ENCODE measurements at regions not wholly inside any gene's neighbourhood (a gene's known extent, or its start where the extent isn't known, plus 50 kb on each side); places are given as distances from the start of the nearest gene placed in this dataset.
A peak's percentile ranks its signal among the peaks of the same experiment; 100 is the strongest.

DNA sequence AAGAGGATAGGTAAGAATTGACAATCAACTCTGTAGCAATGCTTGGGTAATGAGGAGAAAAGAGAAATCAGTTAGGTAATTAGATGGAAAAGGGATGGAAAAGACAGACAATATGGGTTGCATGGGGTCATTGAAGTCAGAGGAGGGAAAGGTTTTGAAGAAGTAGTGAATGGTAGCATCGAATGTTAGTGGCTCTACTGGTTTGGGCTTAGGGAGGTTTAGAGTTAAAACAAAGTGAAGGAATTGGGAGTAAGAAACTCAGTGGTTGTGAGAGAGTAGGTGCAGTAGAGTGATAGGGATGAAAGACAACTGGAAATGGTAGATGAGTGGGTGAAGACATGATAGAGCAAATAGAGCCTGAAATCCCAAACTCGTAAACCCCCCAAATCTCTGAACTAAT, 140.1 kb upstream of the ZFP64 start:
- no peak overlapping the region for H3K4me3 ChIP-seq (ENCODE audit: control insufficient read depth, low read depth, low read length)
- no peak for DNase-seq (ENCODE audit: low read depth)
- TF ChIP-seq, protein P1, sequence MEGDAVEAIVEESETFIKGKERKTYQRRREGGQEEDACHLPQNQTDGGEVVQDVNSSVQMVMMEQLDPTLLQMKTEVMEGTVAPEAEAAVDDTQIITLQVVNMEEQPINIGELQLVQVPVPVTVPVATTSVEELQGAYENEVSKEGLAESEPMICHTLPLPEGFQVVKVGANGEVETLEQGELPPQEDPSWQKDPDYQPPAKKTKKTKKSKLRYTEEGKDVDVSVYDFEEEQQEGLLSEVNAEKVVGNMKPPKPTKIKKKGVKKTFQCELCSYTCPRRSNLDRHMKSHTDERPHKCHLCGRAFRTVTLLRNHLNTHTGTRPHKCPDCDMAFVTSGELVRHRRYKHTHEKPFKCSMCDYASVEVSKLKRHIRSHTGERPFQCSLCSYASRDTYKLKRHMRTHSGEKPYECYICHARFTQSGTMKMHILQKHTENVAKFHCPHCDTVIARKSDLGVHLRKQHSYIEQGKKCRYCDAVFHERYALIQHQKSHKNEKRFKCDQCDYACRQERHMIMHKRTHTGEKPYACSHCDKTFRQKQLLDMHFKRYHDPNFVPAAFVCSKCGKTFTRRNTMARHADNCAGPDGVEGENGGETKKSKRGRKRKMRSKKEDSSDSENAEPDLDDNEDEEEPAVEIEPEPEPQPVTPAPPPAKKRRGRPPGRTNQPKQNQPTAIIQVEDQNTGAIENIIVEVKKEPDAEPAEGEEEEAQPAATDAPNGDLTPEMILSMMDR (conservative IDR thresholded peaks at IDR 0.05; ENCODE audit: control insufficient read depth, insufficient read depth, low read depth, low read length) = no peak

DNA sequence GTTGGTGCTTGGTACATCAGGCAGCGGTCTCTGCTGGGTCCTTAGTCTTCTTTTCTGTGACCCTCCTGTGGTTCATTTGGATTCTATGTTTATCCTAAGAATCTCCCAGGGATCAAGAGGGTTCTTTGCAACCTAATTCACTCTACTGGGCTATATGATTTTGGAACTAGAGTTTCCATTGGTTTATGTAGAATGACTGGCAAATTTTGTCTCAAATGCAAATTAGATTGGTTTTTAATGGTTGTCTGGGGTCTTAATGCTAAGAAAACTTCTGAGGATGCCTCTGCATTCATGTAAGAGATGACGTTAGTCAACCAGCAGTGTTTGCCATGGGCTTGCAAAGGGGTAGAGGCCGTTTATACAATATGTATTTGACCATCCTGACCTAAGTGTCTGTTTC, 129.8 kb upstream of the ZFP64 start:
- DNase-seq (ENCODE audit: low read depth) = no peak
- TF ChIP-seq, protein P1 (conservative IDR thresholded peaks at IDR 0.05; ENCODE audit: control insufficient read depth, insufficient read depth, low read depth, low read length) = no peak
- H3K4me3 ChIP-seq (ENCODE audit: control insufficient read depth, low read depth, low read length) = no peak overlapping the region

DNA sequence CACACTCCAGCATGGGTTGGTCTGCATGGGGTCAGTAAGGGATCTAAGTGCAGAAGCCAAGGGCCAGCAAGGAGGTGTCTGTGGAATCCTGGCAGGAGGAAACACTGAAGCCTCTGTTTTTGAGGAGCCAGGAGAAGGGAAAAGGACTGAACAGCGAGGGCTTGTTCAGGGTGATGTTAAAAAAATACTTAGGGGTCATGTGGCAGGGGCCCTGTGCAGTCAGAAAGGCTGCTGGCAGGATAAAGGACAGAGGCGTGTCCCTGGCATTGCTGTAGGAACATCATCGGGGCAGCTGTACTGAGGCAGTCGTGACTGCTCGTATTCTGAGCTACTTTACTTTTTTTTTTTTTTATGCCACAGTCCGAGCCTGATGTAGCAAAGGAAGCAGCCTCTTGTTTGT, 127.1 kb upstream of the ZFP64 start:
- TF ChIP-seq, protein P1 (conservative IDR thresholded peaks at IDR 0.05; ENCODE audit: control insufficient read depth, insufficient read depth, low read depth, low read length) = no peak
- no peak overlapping the region for H3K4me3 ChIP-seq (ENCODE audit: control insufficient read depth, low read depth, low read length)
- DNase-seq (ENCODE audit: low read depth) = no peak

DNA sequence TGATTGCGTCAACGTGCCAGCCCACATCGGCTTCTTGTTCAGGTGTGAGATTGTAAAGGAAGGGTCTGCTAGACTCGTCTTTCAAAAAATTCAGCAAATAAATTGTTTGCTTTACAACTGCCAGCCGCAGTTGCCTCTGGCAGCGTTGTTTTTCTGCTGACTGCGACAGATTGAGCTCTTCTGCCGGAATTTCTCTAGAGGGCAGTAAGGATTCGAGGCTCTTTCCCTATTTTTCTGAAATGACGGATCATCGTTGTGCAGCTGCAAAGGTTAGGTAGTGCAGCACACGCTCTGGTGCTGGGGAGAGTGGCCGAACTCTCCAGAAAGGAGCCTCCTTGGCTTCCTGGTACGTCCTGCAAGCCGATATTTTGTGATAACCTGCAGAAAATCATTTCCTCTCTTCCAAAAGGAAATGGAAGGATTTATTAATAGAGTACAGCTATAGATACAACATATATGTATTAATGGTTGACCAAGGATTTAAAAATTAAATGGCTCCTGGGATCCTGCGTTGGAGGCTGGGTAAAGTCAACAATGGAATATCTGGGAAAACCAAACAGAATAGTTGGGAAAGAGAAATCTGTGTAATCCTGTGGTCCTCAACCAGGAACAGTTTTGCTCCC, 121.9 kb upstream of the ZFP64 start:
- peak; percentile 53 for DNase-seq (ENCODE audit: low read depth)
- H3K4me3 ChIP-seq (ENCODE audit: control insufficient read depth, low read depth, low read length) = no peak overlapping the region
- TF ChIP-seq, protein P1 (conservative IDR thresholded peaks at IDR 0.05; ENCODE audit: control insufficient read depth, insufficient read depth, low read depth, low read length) = peak; percentile 48

DNA sequence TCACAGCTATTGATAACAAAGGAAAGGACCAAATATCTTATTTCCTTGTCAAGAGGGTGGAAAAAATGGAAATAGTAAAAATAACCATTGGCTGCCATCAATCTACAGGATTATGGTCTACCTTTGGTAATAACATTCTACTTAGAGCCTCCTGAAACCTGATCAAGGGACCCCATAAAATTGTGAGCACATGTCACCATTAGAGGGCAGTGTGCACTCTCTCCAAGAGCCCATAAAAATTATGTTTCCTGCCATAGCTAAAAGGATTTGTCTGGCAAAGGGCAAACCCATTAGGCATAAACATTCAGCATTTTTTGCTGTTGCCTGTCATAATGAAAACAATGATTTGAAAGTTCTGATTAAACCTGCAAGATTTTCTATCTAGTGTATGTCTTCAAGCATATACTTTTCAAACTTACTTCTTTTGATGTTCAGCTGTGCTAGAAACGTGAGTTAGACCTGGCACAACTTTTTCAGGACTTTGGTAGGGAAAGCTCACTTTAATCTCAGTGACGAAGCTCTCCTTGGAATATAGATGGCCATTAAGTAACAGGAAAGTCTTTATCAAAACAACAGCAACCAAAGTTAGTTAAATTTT, 120.7 kb upstream of the ZFP64 start:
- peak; percentile 65 for DNase-seq (ENCODE audit: low read depth)
- TF ChIP-seq, protein P1 (conservative IDR thresholded peaks at IDR 0.05; ENCODE audit: control insufficient read depth, insufficient read depth, low read depth, low read length) = peak; percentile 79
- H3K4me3 ChIP-seq (ENCODE audit: control insufficient read depth, low read depth, low read length) = no peak overlapping the region

DNA sequence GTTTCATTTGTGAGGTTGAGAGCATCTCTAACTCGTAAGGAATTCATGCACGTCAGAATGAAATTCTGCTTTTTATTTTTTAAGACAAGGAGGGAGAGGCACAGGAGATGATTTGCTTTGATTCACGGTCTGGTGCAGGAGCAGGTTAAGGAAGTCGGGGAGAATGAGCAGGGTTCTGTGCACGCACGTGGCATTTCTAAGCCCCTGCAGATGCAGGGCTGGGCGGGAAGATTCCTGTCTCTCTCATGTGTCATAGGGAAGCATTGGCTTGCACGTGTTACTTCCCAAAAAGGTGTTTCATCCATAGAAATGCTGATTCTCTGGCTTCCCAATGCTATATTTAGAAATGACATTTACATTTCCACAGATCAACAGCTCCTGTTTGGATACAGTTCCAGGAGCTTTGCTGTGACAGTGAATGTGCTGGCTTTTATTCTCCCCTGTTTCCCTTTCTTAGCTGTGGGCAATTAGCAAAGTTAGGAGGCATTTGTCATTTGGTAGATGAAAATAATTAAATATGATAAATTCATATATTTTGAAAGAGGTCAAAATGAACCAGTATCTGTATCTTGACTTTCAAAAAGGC, 119.7 kb upstream of the ZFP64 start:
- TF ChIP-seq, protein P1 (conservative IDR thresholded peaks at IDR 0.05; ENCODE audit: control insufficient read depth, insufficient read depth, low read depth, low read length) = no peak
- no peak for DNase-seq (ENCODE audit: low read depth)
- no peak overlapping the region for H3K4me3 ChIP-seq (ENCODE audit: control insufficient read depth, low read depth, low read length)
